GM06990 (cell line): ENCODE measurements at regions not wholly inside any gene's neighbourhood (a gene's known extent, or its start where the extent isn't known, plus 50 kb on each side); places are given as distances from the start of the nearest gene placed in this dataset.
"Not testable (repeated sequence)": the region's sequence is repeated elsewhere in the genome, so short reads cannot be mapped to it uniquely, and the experiment has no call there.

Experiments
- DNase-seq: peaks from one replicate; pipeline ENCODE4 v3.0.0-alpha.2; 2011; ENCODE audit not compliant: insufficient read length; ENCODE audit errors: extremely low read depth
- H3K27me3 ChIP-seq: replicated peaks from 2 replicates; pipeline ENCODE4 v1.6.0; 2011; ENCODE audit warnings: low read length; ENCODE audit not compliant: control insufficient read depth, insufficient read depth
- H3K36me3 ChIP-seq: 2 replicates; pipeline ENCODE4 v1.5.1; 2011; ENCODE audit warnings: low read length; ENCODE audit not compliant: control insufficient read depth, insufficient read depth
- H3K4me3 ChIP-seq: replicated peaks from 2 replicates; pipeline ENCODE4 v1.5.1; 2011; ENCODE audit warnings: low read depth, mild to moderate bottlenecking, control low read depth, low read length
- TF ChIP-seq, protein P1 (sequence below): IDR thresholded peaks from 2 replicates; pipeline ENCODE4 v1.5.1; 2011; ENCODE audit warnings: low read length, control low read depth, mild to moderate bottlenecking, inconsistent platforms; ENCODE audit not compliant: insufficient read depth, poor library complexity, severe bottlenecking

- TF ChIP-seq, protein P1, sequence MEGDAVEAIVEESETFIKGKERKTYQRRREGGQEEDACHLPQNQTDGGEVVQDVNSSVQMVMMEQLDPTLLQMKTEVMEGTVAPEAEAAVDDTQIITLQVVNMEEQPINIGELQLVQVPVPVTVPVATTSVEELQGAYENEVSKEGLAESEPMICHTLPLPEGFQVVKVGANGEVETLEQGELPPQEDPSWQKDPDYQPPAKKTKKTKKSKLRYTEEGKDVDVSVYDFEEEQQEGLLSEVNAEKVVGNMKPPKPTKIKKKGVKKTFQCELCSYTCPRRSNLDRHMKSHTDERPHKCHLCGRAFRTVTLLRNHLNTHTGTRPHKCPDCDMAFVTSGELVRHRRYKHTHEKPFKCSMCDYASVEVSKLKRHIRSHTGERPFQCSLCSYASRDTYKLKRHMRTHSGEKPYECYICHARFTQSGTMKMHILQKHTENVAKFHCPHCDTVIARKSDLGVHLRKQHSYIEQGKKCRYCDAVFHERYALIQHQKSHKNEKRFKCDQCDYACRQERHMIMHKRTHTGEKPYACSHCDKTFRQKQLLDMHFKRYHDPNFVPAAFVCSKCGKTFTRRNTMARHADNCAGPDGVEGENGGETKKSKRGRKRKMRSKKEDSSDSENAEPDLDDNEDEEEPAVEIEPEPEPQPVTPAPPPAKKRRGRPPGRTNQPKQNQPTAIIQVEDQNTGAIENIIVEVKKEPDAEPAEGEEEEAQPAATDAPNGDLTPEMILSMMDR: no peak
- Histone ChIP-seq H3K27me3 (no peaks in the 10 kb centered on the region), H3K36me3 (no peaks in the 10 kb centered on the region), H3K4me3 (no peak overlapping the region)
- DNase-seq: no peak
Observed at GRCh38 chrX:39493168-39493567, 604.6 kb downstream of the BCOR start.

DNA sequence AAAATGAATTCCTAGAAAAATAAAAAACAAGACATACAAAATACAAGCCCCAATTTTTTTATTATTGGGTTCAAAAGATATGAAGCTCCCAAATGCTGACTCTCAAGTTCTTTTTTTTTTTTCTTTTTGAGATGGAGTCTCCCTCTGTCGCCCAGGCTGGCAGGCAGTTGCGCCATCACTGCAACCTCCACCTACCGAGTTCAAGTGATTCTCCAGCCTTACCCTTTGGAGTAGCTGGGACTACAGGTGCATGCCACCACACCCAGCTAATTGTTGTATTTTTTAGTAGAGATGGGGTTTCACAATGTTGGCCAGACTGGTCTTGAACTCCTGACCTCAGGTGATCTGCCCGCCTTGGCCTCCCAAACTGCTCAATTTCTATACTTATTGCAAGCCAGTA lies 600.6 kb downstream of the BCOR start:
- DNase-seq, H3K4me3 ChIP-seq, H3K36me3 ChIP-seq, H3K27me3 ChIP-seq: not testable (repeated sequence)

GRCh38 chrX:39497702-39498265 lies 600.0 kb downstream of the BCOR start:
- no peak for DNase-seq
- TF ChIP-seq, protein P1: no peak

DNA sequence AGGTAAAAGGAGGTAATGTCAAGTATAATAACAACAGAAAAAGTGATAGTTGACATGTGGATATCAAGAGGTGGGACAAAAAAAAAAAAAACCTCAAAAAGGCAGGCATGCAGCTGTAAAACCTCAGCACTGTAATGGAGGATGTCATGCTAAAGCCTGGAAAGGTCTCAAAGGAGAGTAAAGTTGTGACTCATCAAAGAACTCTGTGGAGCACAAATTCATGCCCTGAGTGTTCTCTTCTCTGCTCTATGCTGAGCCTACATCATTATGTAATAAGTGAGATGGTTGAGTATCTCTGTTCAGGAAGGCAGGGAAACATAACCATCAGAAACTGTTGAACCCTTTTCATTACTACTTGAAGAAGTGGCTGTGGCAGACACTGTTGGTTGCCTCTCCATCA lies 597.8 kb downstream of the BCOR start:
- no peak for DNase-seq
- Histone ChIP-seq H3K27me3 (no peaks in the 10 kb centered on the region; the same call in 1 of the 2 replicates), H3K36me3 (no peaks in the 10 kb centered on the region), H3K4me3 (no peak overlapping the region)
- TF ChIP-seq, protein P1: no peak

More at GRCh38 chrX:39497702-39498265, 600.0 kb downstream of the BCOR start:
- no peaks in the 10 kb centered on the region for H3K36me3 ChIP-seq
- no peaks in the 10 kb centered on the region; the same call in 1 of the 2 replicates for H3K27me3 ChIP-seq
- no peak overlapping the region for H3K4me3 ChIP-seq

DNA sequence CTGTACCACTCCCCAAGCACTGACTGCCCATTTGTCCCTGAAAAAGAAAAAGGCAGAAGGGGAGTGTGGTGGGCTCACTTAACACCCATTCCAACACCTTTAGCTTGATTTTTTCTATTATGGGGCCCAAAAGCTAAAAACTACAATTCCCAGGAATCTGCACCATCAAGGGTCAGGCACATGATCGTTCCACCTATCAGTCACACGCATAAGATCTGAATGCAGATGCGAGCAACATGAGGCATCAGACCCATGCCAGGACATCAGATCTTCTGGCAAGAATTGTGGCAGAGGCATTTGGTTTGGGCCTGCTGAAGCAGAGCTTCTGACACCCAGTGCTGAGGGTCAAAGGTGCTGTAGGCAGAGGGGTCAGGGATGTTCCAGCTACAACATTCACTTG lies 595.9 kb downstream of the BCOR start:
- no peaks in the 10 kb centered on the region; the same call in 1 of the 2 replicates for H3K27me3 ChIP-seq
- no peak for DNase-seq
- H3K4me3 ChIP-seq: no peak overlapping the region
- H3K36me3 ChIP-seq: no peaks in the 10 kb centered on the region
- TF ChIP-seq, protein P1: no peak

GRCh38 chrX:39502486-39502885 lies 595.3 kb downstream of the BCOR start:
- no peak for DNase-seq
- Histone ChIP-seq H3K36me3 (no peaks in the 10 kb centered on the region), H3K27me3 (no peaks in the 10 kb centered on the region; the same call in 1 of the 2 replicates), H3K4me3 (no peak overlapping the region)
- TF ChIP-seq, protein P1: no peak
